CD1c-positive myeloid dendritic cell (primary cell): ENCODE measurements at regions not wholly inside any gene's neighbourhood (a gene's known extent, or its start where the extent isn't known, plus 50 kb on each side); places are given as distances from the start of the nearest gene placed in this dataset.

Source experiments
- DNase-seq: peaks from one replicate; pipeline ENCODE4 v3.0.0-alpha.2; 2016; ENCODE audit errors: extremely low spot score

DNA sequence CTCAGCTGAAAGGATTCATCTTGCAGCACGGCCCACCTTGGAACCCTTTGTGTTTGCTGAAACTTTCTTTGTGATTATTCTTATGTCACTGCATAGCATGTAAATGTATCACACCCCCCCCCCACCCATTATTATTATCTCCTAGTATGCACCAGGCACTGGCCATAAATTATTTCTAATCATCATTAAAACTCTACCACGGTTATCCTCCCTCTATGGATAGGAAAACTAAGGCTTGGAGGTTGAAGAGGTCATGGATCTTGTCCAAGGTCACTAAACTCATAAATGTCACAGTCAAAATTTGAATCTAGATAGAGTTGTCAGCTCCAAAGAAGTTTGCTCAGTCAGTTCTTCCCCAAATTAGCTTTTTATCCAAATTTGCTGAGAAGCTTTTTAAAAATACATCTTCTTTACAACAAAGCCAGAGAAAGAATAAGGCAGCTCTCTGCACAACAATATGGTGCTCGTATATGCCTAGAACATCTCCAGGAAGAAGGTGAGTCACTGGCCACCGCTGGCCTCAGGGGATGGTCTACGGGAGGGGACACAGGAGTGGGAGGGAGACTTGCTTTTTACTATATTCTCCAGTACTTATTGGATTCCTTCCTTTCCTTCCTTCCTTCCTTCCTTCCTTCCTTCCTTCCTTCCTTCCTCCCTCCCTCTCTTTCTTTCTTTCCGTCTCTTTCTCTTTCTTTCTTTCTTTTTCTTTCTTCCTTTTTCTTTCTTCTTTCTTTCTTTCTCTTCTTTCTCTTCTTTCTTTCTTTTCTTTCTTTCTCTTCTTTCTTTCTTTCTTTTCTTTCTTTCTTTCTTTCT lies 134.5 kb downstream of the VEGFA start:
- DNase-seq: no peak

DNA sequence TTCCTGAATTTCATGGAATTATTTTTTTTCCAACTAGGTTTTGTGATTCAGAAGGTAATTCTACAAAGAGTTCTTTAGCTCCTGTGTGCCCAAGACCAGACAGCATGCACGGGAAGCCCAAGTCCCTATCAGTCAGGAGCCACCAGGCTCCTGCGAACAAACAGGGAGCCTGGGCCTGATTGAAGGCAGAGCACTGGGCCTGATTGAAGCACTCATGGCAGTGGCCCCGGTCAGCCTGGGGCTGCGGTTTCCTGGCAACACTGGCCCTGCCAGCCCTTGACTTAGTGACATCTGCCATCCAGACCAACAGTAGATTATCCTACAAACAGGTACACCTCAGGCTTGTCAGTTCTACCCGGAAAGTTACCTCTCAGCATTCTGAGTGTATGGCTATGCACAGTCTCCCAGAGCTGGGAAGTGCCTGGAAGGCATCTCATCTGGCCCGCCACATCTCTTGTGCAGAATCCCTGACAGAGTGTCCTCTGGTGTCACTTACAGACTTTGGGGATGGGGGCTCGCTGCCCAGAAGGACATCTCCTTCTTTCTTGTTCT lies 133.8 kb downstream of the VEGFA start:
- no peak for DNase-seq

- DNase-seq: no peak
These were observed 131.8 kb downstream of the VEGFA start for GRCh38 chr6:43901733-43902230.

- DNase-seq: no peak
These were observed 131.1 kb downstream of the VEGFA start for GRCh38 chr6:43900916-43901732.

DNA sequence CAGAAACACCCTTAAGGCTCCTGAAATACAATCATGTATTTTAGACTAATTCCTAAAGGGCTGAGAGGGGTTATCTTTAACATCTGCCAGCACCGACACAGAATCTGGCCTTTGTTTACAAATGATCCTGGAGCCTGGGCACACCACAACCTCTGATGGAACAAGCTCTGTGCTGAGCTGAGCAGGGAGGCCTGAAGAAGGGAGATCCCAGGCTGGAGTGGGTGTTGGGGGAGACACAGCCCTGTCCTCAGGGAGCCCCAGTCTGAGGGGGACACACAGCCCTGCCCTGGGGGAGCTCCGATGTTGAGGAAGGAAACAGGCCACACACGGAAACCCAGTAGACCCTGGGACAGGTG lies 130.5 kb downstream of the VEGFA start:
- DNase-seq: no peak

DNA sequence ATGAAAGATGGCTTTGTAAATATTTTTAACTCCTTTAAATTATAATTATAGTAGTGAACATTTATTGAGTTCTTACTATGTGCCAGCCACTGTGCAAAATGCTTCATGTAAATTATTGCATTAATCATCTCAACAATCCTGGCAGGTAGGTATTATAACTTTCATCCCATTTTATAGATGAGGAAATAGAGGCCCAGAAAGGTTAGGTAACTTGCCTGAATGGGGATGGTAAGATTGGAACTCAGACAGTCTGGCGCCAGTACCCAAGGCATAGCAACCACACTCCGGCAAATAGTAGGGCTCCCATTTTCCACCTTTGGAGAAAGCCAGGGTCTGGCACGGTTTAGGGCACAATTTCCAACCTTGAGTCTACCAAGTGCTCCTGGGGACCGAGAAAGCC lies 129.8 kb downstream of the VEGFA start:
- no peak for DNase-seq

DNA sequence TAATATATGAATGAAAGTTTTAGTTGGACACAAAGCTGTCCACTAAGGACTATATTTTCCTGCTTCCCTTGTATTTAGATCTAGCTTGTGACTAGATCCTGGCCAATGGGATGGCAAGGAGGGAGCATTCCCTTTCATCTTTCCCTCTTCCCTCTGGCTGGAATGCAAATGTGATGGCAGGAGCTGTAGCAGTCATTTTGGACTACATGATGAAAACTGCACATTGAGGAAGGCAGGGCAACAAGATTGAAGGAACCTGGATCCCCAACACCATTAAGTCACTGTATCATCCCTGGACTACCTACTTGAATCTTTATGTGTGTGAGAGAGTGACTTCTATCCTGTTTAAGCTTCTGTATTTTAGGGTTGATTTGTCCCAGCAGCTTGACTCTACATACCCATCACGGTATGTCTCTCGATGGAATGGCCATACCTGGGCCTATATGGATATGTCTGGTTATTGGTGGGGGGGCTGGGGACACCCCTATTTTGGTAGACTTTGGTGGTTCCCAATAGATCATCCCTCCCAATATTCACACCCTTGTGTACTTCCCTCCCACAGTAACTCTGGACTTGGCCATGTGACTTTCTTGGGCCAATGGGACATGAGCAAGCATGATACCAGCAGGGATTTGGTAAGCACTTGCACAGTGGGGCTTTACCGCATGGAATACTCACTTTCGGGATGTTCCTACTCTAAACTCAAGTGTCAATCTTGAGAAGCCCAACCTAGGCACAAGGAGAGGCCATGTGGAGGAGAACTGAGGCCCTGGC lies 128.5 kb downstream of the VEGFA start:
- DNase-seq: no peak

DNA sequence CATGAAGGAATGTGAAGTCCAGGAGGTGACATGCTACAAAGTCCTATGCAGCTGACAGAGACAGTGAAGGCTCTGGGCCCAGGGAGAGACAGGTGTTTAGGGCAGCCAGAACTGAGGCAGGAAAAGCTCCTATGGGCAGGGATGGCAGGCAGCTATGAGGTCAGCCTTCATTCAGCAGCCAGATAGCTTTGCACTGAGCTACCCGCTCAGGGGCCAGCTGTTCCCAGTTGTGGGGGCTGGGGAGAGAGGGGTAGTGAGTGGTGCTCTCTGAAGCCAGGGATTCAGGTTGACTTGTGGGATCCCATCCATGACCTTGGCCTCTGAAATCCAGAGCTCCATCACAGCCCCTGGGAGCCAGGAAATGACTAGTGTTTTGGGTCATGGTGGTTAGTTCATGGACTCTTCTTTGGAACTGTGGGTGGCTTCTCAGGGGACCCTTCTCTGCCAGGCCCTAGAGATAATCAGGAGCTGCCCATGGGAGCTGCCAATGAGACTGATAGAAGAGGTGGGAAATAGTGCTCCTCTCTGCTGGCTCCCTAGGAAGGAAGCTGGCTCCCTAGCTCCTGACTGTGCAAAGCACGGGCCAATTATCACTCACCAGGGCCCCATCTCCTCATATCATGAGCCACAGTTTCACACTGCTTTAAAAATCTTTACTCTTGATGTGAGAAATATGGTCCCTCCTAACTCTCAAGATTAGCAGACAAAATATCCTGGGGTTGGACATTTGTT lies 127.7 kb downstream of the VEGFA start:
- DNase-seq: no peak

DNA sequence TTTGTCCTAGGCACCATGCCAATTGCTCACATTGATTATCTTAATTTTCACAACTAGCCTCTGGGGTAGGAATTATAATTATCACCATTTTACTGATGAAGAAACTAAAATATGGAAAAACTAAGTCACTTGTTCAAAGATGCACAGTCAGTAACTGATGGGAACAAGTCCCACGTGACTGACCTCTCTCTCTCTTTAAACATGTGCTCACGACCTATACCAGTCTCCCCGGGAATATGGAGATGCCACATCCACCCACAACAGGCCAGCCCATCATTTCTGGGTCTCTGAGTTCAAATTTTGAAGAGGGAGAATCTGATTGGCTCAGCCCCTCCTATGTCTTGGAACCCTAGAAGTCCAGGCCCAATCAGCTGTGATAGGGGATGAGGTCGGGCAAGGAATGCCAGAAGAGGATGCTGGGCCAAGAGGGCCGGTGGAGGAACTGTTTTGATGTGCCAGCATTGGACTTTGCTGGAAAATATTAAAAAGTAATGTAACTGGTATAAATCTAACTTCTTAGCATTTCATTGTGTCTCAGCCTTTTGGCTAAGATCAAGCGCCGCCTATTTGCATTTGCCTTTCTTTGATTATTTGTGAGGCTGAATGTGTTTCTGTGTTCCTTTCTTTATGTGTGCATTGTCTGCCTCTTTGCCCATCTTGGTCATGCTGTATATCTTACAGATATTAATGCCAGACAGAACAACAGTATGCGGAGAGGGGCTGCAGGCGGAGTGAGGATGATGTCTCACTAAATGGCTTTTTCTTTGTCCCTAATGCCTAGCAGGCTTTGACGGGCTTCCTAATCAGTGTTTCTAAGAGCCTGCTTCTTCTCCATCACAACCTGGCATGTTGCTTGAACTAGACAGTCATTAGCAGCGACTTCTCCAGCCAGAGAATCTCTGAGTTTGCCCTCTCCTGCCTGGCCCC lies 126.6 kb downstream of the VEGFA start:
- DNase-seq: no peak

DNA sequence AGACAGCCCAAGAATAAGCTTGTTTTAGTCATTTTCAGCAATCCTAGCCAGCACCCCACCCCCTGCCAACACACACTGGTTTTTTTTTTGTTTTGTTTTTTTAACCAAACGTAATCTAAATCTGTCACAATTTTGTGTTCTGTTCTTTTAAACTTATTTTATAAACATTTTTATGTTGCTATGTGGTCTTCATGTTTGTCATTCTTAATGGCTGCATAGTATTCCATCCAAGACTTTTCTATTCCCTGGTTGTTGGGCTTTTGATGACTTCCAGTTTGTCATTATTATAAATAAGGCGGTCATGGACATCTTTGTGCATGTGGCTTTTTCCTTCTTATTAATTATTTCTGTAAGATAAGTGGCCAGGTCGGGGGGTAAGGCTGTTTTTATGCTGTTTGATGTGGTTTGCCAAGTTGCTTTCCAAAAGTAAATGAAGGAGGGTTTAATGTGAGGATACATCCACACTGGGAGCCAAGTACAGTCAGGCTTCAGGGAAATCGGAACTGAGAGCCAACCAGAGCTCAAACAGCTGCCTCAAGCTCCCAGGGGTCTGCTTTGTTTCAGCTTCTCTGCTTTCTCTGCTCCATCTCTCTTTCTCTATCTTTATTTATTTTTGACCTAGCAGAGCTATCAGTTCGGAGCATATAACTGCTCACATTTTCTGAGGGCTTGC lies 125.8 kb downstream of the VEGFA start:
- DNase-seq: no peak

- no peak for DNase-seq
These were observed 123.1 kb downstream of the VEGFA start for GRCh38 chr6:43893073-43893472.

DNA sequence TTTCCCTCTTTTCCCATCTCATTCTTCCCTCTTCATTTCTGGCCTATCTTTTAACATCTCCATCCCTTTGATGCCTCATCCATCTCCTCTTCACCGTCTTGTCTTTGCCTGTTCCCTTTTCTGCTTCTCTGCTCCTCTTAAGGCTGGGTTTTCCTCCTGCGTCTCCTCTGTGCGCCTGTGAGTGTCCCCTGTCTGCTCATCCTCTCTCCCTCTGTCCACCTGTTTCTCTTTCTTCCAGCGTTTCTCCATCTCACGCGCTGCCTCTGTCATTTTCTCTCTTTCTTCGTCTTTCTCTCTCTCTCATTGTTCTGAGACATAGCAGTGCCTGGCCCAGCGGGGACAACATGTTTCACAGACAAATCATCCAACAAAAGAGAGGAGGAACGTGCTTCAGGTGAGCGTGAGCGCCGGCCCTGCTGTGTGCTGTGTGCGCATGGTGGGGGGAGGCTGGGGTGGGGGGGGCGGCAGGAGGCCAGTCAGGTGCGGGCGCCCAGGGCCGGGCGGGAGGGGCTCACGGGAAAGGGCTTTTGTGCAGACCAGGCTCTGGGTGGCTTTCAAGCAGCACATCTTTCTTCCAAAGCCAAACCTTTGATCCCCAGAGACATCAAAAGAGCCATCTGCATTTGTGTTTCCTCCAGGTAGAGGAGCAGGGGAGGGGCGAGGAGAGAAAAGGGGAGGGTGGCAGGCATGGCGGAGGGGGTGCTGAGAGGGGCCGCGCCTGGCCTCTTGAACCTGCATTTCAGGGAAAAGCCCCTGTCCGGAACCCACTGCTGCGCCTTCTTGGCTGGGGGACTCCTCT lies 121.3 kb downstream of the VEGFA start:
- DNase-seq: no peak

DNA sequence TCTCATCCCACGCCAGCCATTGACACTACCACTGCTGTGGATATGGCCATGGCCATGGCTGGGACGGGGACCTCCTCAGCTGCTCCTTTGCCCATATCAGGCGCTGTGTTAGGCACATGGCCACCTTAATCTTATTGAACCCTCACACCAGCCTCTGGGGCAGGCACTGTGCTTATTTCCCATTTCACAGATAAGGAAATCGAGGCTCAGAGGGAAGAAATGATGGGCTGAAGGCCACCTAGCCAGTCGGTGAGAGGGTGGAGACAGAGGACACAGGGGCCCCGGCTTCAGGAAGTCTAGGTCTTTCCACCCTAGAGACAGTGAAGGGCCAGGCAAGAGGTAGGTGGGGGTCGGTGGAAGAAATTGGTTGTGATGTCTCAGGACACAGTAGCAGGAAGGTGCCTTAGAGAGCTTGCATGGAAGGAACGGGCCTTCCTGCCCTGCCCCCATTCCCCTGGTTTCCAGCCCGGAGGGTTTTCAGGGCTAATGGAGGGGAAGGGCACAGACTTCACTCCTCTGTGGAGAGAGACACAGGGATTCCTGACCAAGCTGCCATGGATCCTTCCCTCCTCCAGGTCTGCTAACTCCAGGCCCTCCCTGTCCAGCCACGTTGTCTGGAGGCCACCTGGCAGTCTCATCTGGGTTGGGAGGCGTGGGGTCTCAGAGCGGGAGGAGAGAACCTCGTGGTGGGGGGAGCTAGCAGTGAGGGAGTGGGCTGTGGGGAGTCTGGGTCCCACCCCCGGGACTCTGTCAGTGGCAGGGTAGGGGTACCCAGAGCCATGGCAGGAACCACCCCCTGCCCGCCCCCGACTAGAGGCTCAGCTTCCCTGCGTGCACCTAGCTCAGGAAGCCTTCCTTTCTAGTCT lies 120.4 kb downstream of the VEGFA start:
- no peak for DNase-seq

DNA sequence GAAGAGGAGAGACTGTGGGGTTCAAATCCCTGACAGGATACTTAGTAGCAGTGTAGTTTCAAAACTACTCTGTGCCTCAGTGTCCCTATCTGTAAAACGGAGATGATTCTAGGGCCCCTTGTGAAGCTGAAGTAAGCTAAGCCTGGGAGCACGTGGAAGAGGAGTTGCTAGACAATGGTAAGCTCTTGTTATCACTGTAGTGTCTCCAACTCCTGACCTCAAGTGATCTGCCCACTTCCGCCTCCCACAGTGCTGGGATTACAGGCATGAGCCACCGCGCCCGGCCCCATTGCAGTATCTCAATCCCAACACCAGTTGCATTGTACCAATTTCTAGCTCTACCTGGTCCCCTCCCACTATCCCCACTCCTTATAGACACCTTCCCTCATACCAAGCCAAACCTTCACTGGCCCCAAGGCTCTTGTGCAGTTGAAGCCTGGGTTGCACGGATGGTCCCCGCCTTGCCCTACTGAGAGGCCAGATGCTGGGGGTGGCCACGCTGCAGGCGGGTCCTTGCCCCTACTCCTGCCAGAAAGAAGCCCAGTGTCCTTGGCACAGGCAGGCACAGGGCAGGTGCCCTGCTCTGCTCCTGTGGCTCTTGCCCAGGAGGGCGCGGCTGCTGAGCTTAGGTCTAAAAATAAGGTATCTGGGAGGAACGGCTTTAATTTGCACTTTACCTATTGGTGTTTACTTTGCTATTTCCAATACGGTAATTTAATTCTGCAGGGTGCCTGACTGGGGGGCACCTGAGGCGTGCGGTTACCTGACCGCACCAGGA lies 118.1 kb downstream of the VEGFA start:
- no peak for DNase-seq

GRCh38 chr6:43887340-43887858 lies 117.4 kb downstream of the VEGFA start:
- DNase-seq: no peak

DNA sequence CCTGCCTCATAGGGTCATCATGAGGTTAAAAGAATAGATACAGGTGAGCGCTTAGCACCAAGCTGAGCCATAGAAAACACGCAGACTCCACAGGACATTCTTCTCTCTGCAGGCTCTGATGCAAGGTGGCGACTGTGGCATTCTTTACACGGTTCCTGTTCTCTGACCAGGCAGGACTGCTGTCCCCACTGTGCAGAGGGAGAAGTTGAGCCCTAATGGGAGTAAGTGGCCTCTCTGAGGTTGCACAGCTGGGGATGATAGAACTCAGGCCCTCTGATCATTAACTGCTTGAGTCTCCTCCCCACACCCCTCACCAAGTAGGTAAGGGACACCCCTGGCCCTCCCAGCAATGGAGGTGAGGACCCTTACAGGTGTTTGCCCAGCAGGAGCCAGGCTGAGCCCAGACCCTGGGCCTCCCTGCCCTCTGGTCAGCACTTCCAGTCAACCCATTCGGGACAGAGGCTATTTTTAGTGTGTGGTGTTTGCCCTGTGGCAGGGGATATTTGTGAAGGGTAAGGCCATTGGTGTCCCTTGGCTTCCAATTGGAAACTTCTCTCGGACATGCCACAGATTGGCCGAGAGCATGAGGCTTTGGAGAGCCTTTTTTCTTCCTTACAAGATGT lies 116.8 kb downstream of the VEGFA start:
- DNase-seq: peak; percentile 15
